Small intestine (tissue), 7 donors: ENCODE measurements at regions not wholly inside any gene's neighbourhood (a gene's known extent, or its start where the extent isn't known, plus 50 kb on each side); places are given as distances from the start of the nearest gene placed in this dataset.

Source experiments
- DNase-seq, 2 donors: peaks; one replicate each; pipeline versions ENCODE4 v3.0.0 to v3.0.0-alpha.2; 2013
- FAIRE-seq: peaks from 2 replicates; lab custom pipeline; 2012; peaks lifted over from hg19 to GRCh38; lab: Jason Lieb, UNC
- H3K27ac ChIP-seq, 3 donors: one replicate each; pipeline ENCODE4 v1.5.1; 2013; ENCODE audit warnings: low read length in 2 of 3, mild to moderate bottlenecking in 2 of 3, control low read depth in 1 of 3, inconsistent platforms in 1 of 3, low read depth in 1 of 3, moderate library complexity in 1 of 3
- H3K27me3 ChIP-seq, 3 donors: one replicate each; pipeline ENCODE4 v1.6.1; 2013; ENCODE audit warnings: low read length in 3 of 3, inconsistent platforms in 1 of 3; ENCODE audit not compliant: control insufficient read depth in 3 of 3, insufficient read depth in 3 of 3
- H3K36me3 ChIP-seq, 3 donors: one replicate each; pipeline ENCODE4 v1.6.1; 2013; ENCODE audit warnings: low read length in 3 of 3, inconsistent platforms in 1 of 3, low read depth in 1 of 3, mild to moderate bottlenecking in 1 of 3, moderate library complexity in 1 of 3; ENCODE audit not compliant: control insufficient read depth in 3 of 3, insufficient read depth in 2 of 3
- H3K4me1 ChIP-seq, 3 donors: one replicate each; pipeline ENCODE4 v1.6.1; 2013; ENCODE audit warnings: low read length in 2 of 3, inconsistent platforms in 1 of 3, low read depth in 1 of 3, mild to moderate bottlenecking in 1 of 3, moderate library complexity in 1 of 3; ENCODE audit not compliant: control insufficient read depth in 3 of 3, insufficient read depth in 2 of 3
- H3K4me3 ChIP-seq, 3 donors: one replicate each; pipeline ENCODE4 v1.5.1; 2013; ENCODE audit warnings: low read length in 3 of 3, control low read depth in 1 of 3, inconsistent platforms in 1 of 3, low read depth in 1 of 3, mild to moderate bottlenecking in 1 of 3, moderate library complexity in 1 of 3
- H3K9me3 ChIP-seq, 2 donors: one replicate each; pipeline ENCODE4 v1.6.1; 2013; ENCODE audit warnings: low read depth in 1 of 2, low read length in 1 of 2; ENCODE audit not compliant: control insufficient read depth in 2 of 2, insufficient read depth in 1 of 2
- WGBS, 3 donors: extraction: QIAGEN DNeasy Blood & Tissue Kit; methylation state at CpG; one replicate each; pipeline ENCODE4 v1.1.7; 2013; 5-methylcytosine and 5-hydroxymethylcytosine counted together
- donor health status: healthy with polysubstance abuse.
- donor health status: control.
- donor health status: control.
- donor health status: Bipolar disorder and iron deficiency.
- donor health status: healthy.

GRCh38 chr12:22925623-22926022 lies 300.7 kb downstream of the ETNK1 start:
- H3K27me3 ChIP-seq, result no peaks in the 10 kb centered on the region
- H3K4me1 ChIP-seq, result peaks cover 0 to 16% (median 0%) of the 10 kb centered on the region in 3 donors
- no peaks in the 10 kb centered on the region for H3K36me3 ChIP-seq
- H3K4me3 ChIP-seq, result no peak overlapping the region
- FAIRE-seq, result no peak
- no peak overlapping the region for H3K27ac ChIP-seq
- peak; percentile 24 to 55 for DNase-seq
- no peaks in the 10 kb centered on the region for H3K9me3 ChIP-seq
- WGBS, 3 donors, result 17 to 43% (median 33%) methylated on average over 2 of the region's 2 CpGs

- no peaks in the 10 kb centered on the region for H3K4me1 ChIP-seq
- no peaks in the 10 kb centered on the region for H3K9me3 ChIP-seq
- 50 to 80% (median 54%) methylated on average over 1 of the region's 1 CpG for WGBS, 3 donors
- FAIRE-seq, result no peak
- H3K27ac ChIP-seq, result no peak overlapping the region
- no peak overlapping the region for H3K4me3 ChIP-seq
- no peaks in the 10 kb centered on the region for H3K36me3 ChIP-seq
- no peaks in the 10 kb centered on the region for H3K27me3 ChIP-seq
- no peak for DNase-seq
Observed at GRCh38 chr12:22932431-22932830, 307.5 kb downstream of the ETNK1 start.

GRCh38 chr12:22935090-22935489 lies 310.1 kb downstream of the ETNK1 start:
- no peaks in the 10 kb centered on the region for H3K36me3 ChIP-seq

GRCh38 chr12:22935501-22935900 lies 310.5 kb downstream of the ETNK1 start:
- Histone ChIP-seq H3K27me3 (no peaks in the 10 kb centered on the region), H3K4me3 (no peak overlapping the region), H3K4me1 (no peaks in the 10 kb centered on the region), H3K27ac (no peak overlapping the region), H3K9me3 (no peaks in the 10 kb centered on the region), H3K36me3 (no peaks in the 10 kb centered on the region)
- DNase-seq, result no peak
- no peak for FAIRE-seq
- 84 to 95% (median 85%) methylated on average over 7 of the region's 7 CpGs for WGBS, 3 donors

More at GRCh38 chr12:22935090-22935489, 310.1 kb downstream of the ETNK1 start:
- 70 to 77% (median 76%) methylated on average over 12 of the region's 12 CpGs for WGBS, 3 donors
- DNase-seq (no peak), FAIRE-seq (no peak)
- Histone ChIP-seq H3K9me3 (no peaks in the 10 kb centered on the region), H3K27me3 (no peaks in the 10 kb centered on the region), H3K4me1 (no peaks in the 10 kb centered on the region), H3K4me3 (no peak overlapping the region), H3K27ac (no peak overlapping the region)

- no peak for FAIRE-seq
Observed at GRCh38 chr12:22938323-22938722, 313.4 kb downstream of the ETNK1 start.

GRCh38 chr12:22951206-22951605 lies 326.2 kb downstream of the ETNK1 start:
- H3K9me3 ChIP-seq, result peaks cover 0 to 15% of the 10 kb centered on the region in 2 donors

More at GRCh38 chr12:22938323-22938722, 313.4 kb downstream of the ETNK1 start:
- no peaks in the 10 kb centered on the region for H3K9me3 ChIP-seq
- no peak overlapping the region for H3K4me3 ChIP-seq
- H3K27ac ChIP-seq, result no peak overlapping the region
- no peaks in the 10 kb centered on the region for H3K27me3 ChIP-seq
- no peaks in the 10 kb centered on the region for H3K4me1 ChIP-seq
- no peaks in the 10 kb centered on the region for H3K36me3 ChIP-seq
- no peak for DNase-seq
- 94 to 98% (median 97%) methylated on average over 2 of the region's 2 CpGs for WGBS, 3 donors

GRCh38 chr12:22956690-22957089 lies 331.7 kb downstream of the ETNK1 start:
- H3K4me1 ChIP-seq, result no peaks in the 10 kb centered on the region
- no peak for FAIRE-seq
- H3K27me3 ChIP-seq, result no peaks in the 10 kb centered on the region
- no peak for DNase-seq
- no peaks in the 10 kb centered on the region for H3K36me3 ChIP-seq
- no peak overlapping the region for H3K27ac ChIP-seq
- peaks cover 0 to 13% of the 10 kb centered on the region in 2 donors for H3K9me3 ChIP-seq
- WGBS, 3 donors, result 60 to 65% (median 60%) methylated on average over 2 of the region's 2 CpGs
- H3K4me3 ChIP-seq, result no peak overlapping the region

More at GRCh38 chr12:22951206-22951605, 326.2 kb downstream of the ETNK1 start:
- Histone ChIP-seq H3K4me1 (no peaks in the 10 kb centered on the region), H3K36me3 (no peaks in the 10 kb centered on the region), H3K27me3 (no peaks in the 10 kb centered on the region), H3K4me3 (no peak overlapping the region), H3K27ac (no peak overlapping the region)
- 77 to 81% (median 77%) methylated on average over 5 of the region's 5 CpGs for WGBS, 3 donors
- FAIRE-seq (no peak), DNase-seq (no peak)

GRCh38 chr12:22967171-22967570 lies 342.2 kb downstream of the ETNK1 start:
- Histone ChIP-seq H3K36me3 (no peaks in the 10 kb centered on the region), H3K27me3 (no peaks in the 10 kb centered on the region), H3K4me1 (no peaks in the 10 kb centered on the region), H3K9me3 (no peaks in the 10 kb centered on the region), H3K27ac (no peak overlapping the region), H3K4me3 (no peak overlapping the region)
- no peak for FAIRE-seq
- no peak for DNase-seq

GRCh38 chr12:22969521-22969920 lies 344.6 kb downstream of the ETNK1 start:
- DNase-seq, result peak in 1 of 2 donors; percentile 6
- Histone ChIP-seq H3K27me3 (no peaks in the 10 kb centered on the region), H3K36me3 (no peaks in the 10 kb centered on the region), H3K4me1 (no peaks in the 10 kb centered on the region), H3K4me3 (no peak overlapping the region), H3K27ac (no peak overlapping the region), H3K9me3 (no peaks in the 10 kb centered on the region)
- 33 to 54% (median 42%) methylated on average over 4 of the region's 4 CpGs for WGBS, 3 donors
- no peak for FAIRE-seq
